Effector CD4-positive, alpha-beta T cell (primary cell): ENCODE measurements at regions not wholly inside any gene's neighbourhood (a gene's known extent, or its start where the extent isn't known, plus 50 kb on each side); places are given as distances from the start of the nearest gene placed in this dataset.

ENCODE experiments used
- DNase-seq: peaks from one replicate; pipeline ENCODE4 v3.0.0-alpha.2; 2020

DNA sequence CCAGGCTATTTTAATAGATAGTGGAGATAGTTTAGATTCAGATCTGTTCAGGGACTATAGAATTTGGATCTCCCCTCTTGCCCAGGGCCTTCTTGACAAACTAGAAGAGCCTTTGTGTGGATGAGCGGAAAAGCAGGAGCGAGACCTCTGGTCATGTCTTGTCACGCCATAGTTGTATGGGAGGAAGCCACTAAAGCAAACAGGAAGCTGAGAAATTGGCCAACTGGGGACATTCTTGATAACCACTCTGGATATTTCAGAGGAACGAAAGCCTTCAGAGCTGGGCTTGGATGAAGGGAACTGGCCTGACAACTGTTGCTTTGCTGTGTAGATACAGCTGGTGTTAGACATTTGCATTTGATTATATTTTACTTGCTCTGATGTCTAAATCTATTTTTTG lies 54.1 kb upstream of the EXOC2 start:
- no peak for DNase-seq

DNA sequence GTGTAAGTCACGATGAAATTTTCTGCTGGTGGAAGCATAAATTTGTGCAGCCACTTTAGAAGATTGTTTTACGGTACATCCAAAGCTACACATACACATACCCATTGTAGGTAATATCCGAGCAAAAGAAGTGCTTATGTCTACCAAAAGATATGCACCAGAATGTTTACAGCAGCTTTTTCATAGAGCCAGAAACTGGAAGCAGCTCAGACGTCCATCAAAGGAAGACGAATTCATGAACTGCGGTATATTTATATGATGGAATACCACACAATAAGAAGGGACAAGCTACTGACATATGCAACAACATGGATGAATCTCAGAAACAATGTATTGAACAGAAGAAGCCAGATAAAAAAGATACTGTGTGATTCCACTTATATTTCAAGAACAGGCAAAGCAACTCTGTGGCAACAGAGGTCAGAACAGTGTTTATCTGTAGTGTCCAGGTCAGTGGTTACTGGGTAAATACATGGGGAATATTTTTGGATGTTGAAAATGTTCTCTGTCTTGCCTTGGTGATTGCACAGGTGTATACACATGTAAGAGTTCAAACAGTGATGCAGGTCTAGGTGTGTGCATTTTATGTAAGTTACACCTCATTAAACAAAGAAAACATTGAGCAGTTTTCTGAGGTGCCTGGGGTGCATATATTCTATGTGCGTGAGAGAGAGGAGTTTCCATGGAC lies 51.9 kb upstream of the EXOC2 start:
- no peak for DNase-seq

DNA sequence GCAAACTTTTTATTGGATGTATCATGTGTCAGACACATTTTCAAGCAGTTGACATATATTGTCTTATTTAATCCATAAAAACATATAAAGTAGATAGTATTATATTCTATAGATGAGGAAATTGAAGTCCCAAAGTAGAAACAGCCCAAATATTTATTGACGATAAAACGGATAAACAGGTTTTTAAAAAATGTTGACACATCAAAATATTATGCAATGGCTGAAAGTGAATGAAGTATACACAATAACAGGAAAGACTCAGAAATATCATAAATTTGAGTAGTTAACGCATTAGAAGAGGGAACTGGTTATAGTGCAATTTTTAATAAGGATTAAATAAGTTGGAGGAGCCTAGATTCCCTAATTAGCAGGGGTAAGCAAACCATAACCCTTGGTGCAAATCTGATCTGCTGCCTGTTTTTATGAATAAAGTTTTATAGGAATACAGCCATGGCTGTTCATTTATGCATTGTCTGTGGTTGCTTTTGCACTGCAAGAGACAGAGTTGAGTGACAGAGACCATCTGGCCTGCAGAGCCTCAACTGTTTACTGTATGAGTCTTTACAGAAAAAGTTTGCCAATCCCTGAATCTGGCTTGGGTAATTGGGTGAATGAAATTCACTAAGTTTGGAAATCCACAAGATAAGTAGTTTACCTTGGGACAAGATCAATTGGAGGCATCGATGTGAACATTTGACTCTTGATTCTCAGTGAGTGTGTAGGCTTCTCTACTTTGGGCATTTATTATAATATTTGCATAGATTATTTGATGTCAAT lies 50.6 kb upstream of the EXOC2 start:
- no peak for DNase-seq
